IMR-90 (cell line): ENCODE measurements at regions not wholly inside any gene's neighbourhood (a gene's known extent, or its start where the extent isn't known, plus 50 kb on each side); places are given as distances from the start of the nearest gene placed in this dataset.
A peak's percentile ranks its signal among the peaks of the same experiment; 100 is the strongest.

ENCODE experiments used
- BHLHE40 ChIP-seq: fragments of 150-350 bp; IDR thresholded peaks from 2 replicates; pipeline ENCODE4 v1.6.1; 2016; ENCODE audit warnings: mild to moderate bottlenecking, low read depth, low read length
- CEBPB ChIP-seq: IDR thresholded peaks from 2 replicates; pipeline ENCODE4 v1.6.1; 2012; ENCODE audit warnings: low read depth, low read length, improper control_type of control experiment
- CHD1 ChIP-seq: IDR thresholded peaks from 2 replicates; pipeline ENCODE4 v1.6.1; 2012; ENCODE audit warnings: low read depth, low read length, improper control_type of control experiment
- CTCF ChIP-seq: conservative IDR thresholded peaks from 2 replicates; pipeline ENCODE4 v1.5.1; 2012; ENCODE audit warnings: mild to moderate bottlenecking, low read depth, low read length, improper control_type of control experiment
- MAFK ChIP-seq: IDR thresholded peaks from 2 replicates; pipeline ENCODE4 v1.6.1; 2012; ENCODE audit warnings: low read depth, low read length, improper control_type of control experiment
- MXI1 ChIP-seq: IDR thresholded peaks from 2 replicates; pipeline ENCODE4 v1.6.1; 2012; ENCODE audit warnings: low read depth, mild to moderate bottlenecking, low read length, moderate library complexity, borderline replicate concordance
- POLR2A ChIP-seq: IDR thresholded peaks from 2 replicates; pipeline ENCODE4 v1.6.1; 2012; ENCODE audit warnings: mild to moderate bottlenecking, low read depth, low read length
- RAD21 ChIP-seq: IDR thresholded peaks from 2 replicates; pipeline ENCODE4 v1.6.1; 2012; ENCODE audit warnings: low read length, improper control_type of control experiment
- RCOR1 ChIP-seq: IDR thresholded peaks from 2 replicates; pipeline ENCODE4 v1.6.1; 2012; ENCODE audit warnings: mild to moderate bottlenecking, low read length, improper control_type of control experiment; ENCODE audit not compliant: insufficient replicate concordance
- RFX5 ChIP-seq: IDR thresholded peaks from 2 replicates; pipeline ENCODE4 v1.8.0; 2012; ENCODE audit warnings: low read depth, mild to moderate bottlenecking, low read length, moderate library complexity
- SMC3 ChIP-seq: fragments of 150-350 bp; IDR thresholded peaks from 2 replicates; pipeline ENCODE4 v1.6.1; 2016; ENCODE audit warnings: low read depth, mild to moderate bottlenecking, antibody characterized with exemption, low read length, moderate library complexity
- USF2 ChIP-seq: fragments of 150-350 bp; IDR thresholded peaks from 2 replicates; pipeline ENCODE4 v1.6.1; 2017; ENCODE audit warnings: mild to moderate bottlenecking, antibody characterized with exemption, low read length, low read depth

- TF ChIP-seq POLR2A (no peak), RAD21 (peak; percentile 76), CTCF (peak; percentile 83), SMC3 (peak; percentile 84), RFX5 (no peak), USF2 (no peak), MAFK (no peak), RCOR1 (no peak), MXI1 (no peak), CHD1 (no peak), CEBPB (no peak), BHLHE40 (no peak)
Measured at GRCh38 chr10:6669269-6669859, 89.3 kb upstream of the PRKCQ start.
